Endothelial cell of umbilical vein (primary cell): ENCODE measurements at regions not wholly inside any gene's neighbourhood (a gene's known extent, or its start where the extent isn't known, plus 50 kb on each side); places are given as distances from the start of the nearest gene placed in this dataset.

ENCODE experiments used
- BruUV-seq: library from RNA; stranded (reverse); fragments of 400-500 nt; replicated peaks from 2 replicates; lab custom pipeline; 2021; lab: Mats Ljungman, UMichigan
- CTCF ChIA-PET: fragments of 300-600, 350-600 bp; sonication (Branson Sonifier 250); formaldehyde crosslinking; loops from one replicate; lab custom pipeline; 2021; ENCODE audit warnings: antibody characterized with exemption, inconsistent platforms; lab: Charles Lee
- POLR2A ChIA-PET: fragments of 300-600, 350-600 bp; sonication (Branson Sonifier 250); formaldehyde crosslinking; loops from one replicate; lab custom pipeline; 2021; ENCODE audit warnings: antibody characterized with exemption, inconsistent platforms; lab: Charles Lee
- DNase-seq: peaks from one replicate; pipeline ENCODE4 v3.0.0-alpha.2; 2011; ENCODE audit warnings: low read depth, low spot score
- FAIRE-seq: peaks from 2 replicates; lab custom pipeline; 2011; peaks lifted over from hg19 to GRCh38; lab: Jason Lieb, UNC
- H2AFZ ChIP-seq: 2 replicates; pipeline ENCODE4 v1.6.0; 2012; ENCODE audit warnings: low read depth, low read length, control low read depth, inconsistent platforms
- H3K27ac ChIP-seq: 2 replicates; pipeline ENCODE4 v1.5.1; 2011; ENCODE audit warnings: low read depth, mild to moderate bottlenecking, control low read depth, low read length, moderate library complexity; ENCODE audit not compliant: insufficient read depth
- H3K27me3 ChIP-seq, 2 experiments: 2 replicates each; pipeline versions ENCODE4 v1.6.0 to v1.6.1; 2011; ENCODE audit warnings: low read length in 2 of 2, mixed read lengths in 1 of 2; ENCODE audit not compliant: control insufficient read depth in 2 of 2, insufficient read depth in 2 of 2
- H3K36me3 ChIP-seq, 2 experiments: 2 replicates in 1 of 2; 3 replicates in 1 of 2; pipeline ENCODE4 v1.5.1; 2011; ENCODE audit warnings: low read length in 2 of 2, mild to moderate bottlenecking in 1 of 2, moderate library complexity in 1 of 2; ENCODE audit not compliant: control insufficient read depth in 2 of 2, insufficient read depth in 2 of 2; ENCODE audit errors: extremely low read depth in 1 of 2
- H3K4me1 ChIP-seq: 3 replicates; pipeline ENCODE4 v1.5.1; 2011; ENCODE audit warnings: mild to moderate bottlenecking, low read length; ENCODE audit not compliant: control insufficient read depth, insufficient read depth; ENCODE audit errors: extremely low read depth
- H3K4me2 ChIP-seq: 2 replicates; pipeline ENCODE4 v1.6.1; 2011; ENCODE audit warnings: low read length, control low read depth, mixed read lengths; ENCODE audit not compliant: insufficient read depth
- H3K4me3 ChIP-seq, 3 experiments: fragments of 200-600 bp in 1 of 3; sonication (generic), shearing (Covaris generic) in 1 of 3; replicated peaks in 1 of 3; 2 replicates each; pipeline ENCODE4 v1.5.1; 2011 to 2016; ENCODE audit warnings: control low read depth in 3 of 3, low read length in 3 of 3, mild to moderate bottlenecking in 2 of 3, inconsistent platforms in 1 of 3, low read depth in 1 of 3, moderate library complexity in 1 of 3; ENCODE audit not compliant: insufficient read depth in 1 of 3
- H3K79me2 ChIP-seq: 2 replicates; pipeline ENCODE4 v1.6.0; 2012; ENCODE audit warnings: low read length, inconsistent platforms; ENCODE audit not compliant: control insufficient read depth, insufficient read depth
- H3K9ac ChIP-seq: replicated peaks from 2 replicates; pipeline ENCODE3; 2011; ENCODE audit warnings: low read length, control low read depth; ENCODE audit not compliant: insufficient read depth; ENCODE audit errors: extremely low read depth
- H3K9me1 ChIP-seq: replicated peaks from 3 replicates; pipeline ENCODE4 v1.6.0; 2011; ENCODE audit warnings: mild to moderate bottlenecking, low read length; ENCODE audit not compliant: control insufficient read depth, insufficient read depth; ENCODE audit errors: extremely low read depth
- H3K9me3 ChIP-seq: replicated peaks from 2 replicates; pipeline ENCODE4 v1.5.1; 2012; ENCODE audit warnings: low read length, inconsistent platforms; ENCODE audit not compliant: control insufficient read depth, insufficient read depth
- H4K20me1 ChIP-seq: replicated peaks from 2 replicates; pipeline ENCODE3; 2011; ENCODE audit warnings: mild to moderate bottlenecking, low read length; ENCODE audit not compliant: control insufficient read depth, insufficient read depth; ENCODE audit errors: extremely low read depth
- EZH2 ChIP-seq: IDR thresholded peaks from 2 replicates; pipeline ENCODE4 v1.6.1; 2012; ENCODE audit warnings: borderline replicate concordance, low read depth, mild to moderate bottlenecking, moderate library complexity, low read length, inconsistent platforms; ENCODE audit not compliant: severe bottlenecking
- FOS ChIP-seq: IDR thresholded peaks from 2 replicates; pipeline ENCODE4 v1.6.1; 2011; ENCODE audit warnings: mild to moderate bottlenecking, low read length, moderate library complexity, borderline replicate concordance; ENCODE audit not compliant: insufficient read depth
- GATA2 ChIP-seq: IDR thresholded peaks from 2 replicates; pipeline ENCODE4 v1.7.0; 2011; ENCODE audit warnings: low read depth, mild to moderate bottlenecking, moderate library complexity, mixed read lengths, low read length; ENCODE audit not compliant: insufficient read length, insufficient read depth
- JUN ChIP-seq: IDR thresholded peaks from 2 replicates; pipeline ENCODE4 v1.6.1; 2011; ENCODE audit warnings: borderline replicate concordance, low read depth; ENCODE audit not compliant: insufficient read length, insufficient read depth
- MYC ChIP-seq: IDR thresholded peaks from one replicate; pipeline ENCODE4 v1.6.1; 2011; ENCODE audit warnings: mild to moderate bottlenecking, low read depth, low read length
- POLR2A ChIP-seq: IDR thresholded peaks from 2 replicates; pipeline ENCODE4 v1.6.1; 2012; ENCODE audit warnings: low read depth, mild to moderate bottlenecking, control low read depth, low read length
- POLR2AphosphoS5 ChIP-seq: IDR thresholded peaks from 2 replicates; pipeline ENCODE4 v1.6.1; 2012; ENCODE audit warnings: low read depth, mild to moderate bottlenecking, control low read depth, low read length, moderate library complexity; ENCODE audit not compliant: insufficient read depth
- dilution Hi-C: fragments of 300-500 bp; cut with MboI; formaldehyde crosslinking; loops from one replicate; pipeline ENCODE4 v1.15.0; 2019; ENCODE audit warnings: low sequenced_read_pairs; ENCODE audit not compliant: extremely low pct_ligation_motif_present
- intact Hi-C: fragments of 100-400 bp; cut with micrococcal nuclease; formaldehyde crosslinking; loops from one replicate; pipeline ENCODE4 v1.10.0; 2022
- TF ChIP-seq, protein P1 (sequence below), 2 donors: IDR thresholded peaks; 1 replicate in 1 of 2; 2 replicates in 1 of 2; pipeline ENCODE4 v1.5.1; 2011; ENCODE audit warnings: low read length in 2 of 2, mild to moderate bottlenecking in 2 of 2, moderate library complexity in 2 of 2, control low read depth in 1 of 2, inconsistent platforms in 1 of 2, low read depth in 1 of 2; ENCODE audit not compliant: insufficient read depth in 1 of 2; ENCODE audit errors: extremely low read depth in 1 of 2
- TF ChIP-seq, protein P2 (sequence below): IDR thresholded peaks from 2 replicates; pipeline ENCODE4 v1.6.1; 2011; ENCODE audit not compliant: insufficient read depth, insufficient read length

DNA sequence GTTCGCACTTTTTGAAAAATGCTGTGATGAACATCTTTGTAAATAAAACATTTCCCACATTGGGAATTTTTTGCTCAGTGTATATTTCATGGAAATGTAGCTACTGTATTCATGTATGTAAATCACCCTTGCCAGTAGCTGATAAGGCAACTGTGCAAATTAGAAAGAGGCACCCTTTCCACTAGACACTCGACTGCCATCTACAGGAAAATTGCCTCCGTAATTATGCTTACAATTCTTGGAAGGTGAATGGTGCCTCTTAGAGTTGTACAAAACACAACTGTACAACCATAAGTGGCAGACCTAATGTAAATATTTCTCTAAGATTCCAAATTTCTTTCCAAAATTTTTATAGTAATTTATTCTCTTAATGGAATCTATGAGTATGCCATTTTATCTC, 491.7 kb downstream of the CCSER2 start:
- no TSS peak for BruUV-seq
- ChIA-PET POLR2A (no interaction called here), CTCF (no interaction called here)
- no peaks in the 10 kb centered on the region for H3K9me1 ChIP-seq
- H3K9me3 ChIP-seq = no peaks in the 10 kb centered on the region
- H2AFZ ChIP-seq = no peak overlapping the region
- intact Hi-C loops = no loop called here
- TF ChIP-seq POLR2AphosphoS5 (no peak), MYC (no peak), FOS (no peak), GATA2 (no peak), JUN (no peak), POLR2A (no peak), EZH2 (no peak)
- TF ChIP-seq, protein P1, sequence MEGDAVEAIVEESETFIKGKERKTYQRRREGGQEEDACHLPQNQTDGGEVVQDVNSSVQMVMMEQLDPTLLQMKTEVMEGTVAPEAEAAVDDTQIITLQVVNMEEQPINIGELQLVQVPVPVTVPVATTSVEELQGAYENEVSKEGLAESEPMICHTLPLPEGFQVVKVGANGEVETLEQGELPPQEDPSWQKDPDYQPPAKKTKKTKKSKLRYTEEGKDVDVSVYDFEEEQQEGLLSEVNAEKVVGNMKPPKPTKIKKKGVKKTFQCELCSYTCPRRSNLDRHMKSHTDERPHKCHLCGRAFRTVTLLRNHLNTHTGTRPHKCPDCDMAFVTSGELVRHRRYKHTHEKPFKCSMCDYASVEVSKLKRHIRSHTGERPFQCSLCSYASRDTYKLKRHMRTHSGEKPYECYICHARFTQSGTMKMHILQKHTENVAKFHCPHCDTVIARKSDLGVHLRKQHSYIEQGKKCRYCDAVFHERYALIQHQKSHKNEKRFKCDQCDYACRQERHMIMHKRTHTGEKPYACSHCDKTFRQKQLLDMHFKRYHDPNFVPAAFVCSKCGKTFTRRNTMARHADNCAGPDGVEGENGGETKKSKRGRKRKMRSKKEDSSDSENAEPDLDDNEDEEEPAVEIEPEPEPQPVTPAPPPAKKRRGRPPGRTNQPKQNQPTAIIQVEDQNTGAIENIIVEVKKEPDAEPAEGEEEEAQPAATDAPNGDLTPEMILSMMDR (IDR thresholded peaks at IDR 0.05; ENCODE audit: extremely low read depth in 1 of 2, insufficient read depth in 1 of 2, low read depth in 1 of 2, low read length in 2 of 2) = no peak
- TF ChIP-seq, protein P2, sequence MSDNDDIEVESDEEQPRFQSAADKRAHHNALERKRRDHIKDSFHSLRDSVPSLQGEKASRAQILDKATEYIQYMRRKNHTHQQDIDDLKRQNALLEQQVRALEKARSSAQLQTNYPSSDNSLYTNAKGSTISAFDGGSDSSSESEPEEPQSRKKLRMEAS = no peak
- no peaks in the 10 kb centered on the region for H4K20me1 ChIP-seq
- H3K9ac ChIP-seq = no peak overlapping the region
- FAIRE-seq = no peak
- H3K4me3 ChIP-seq = no peak overlapping the region
- no peak for DNase-seq
- dilution Hi-C loops = no loop called here
- H3K79me2 ChIP-seq = no peaks in the 10 kb centered on the region
- no peak overlapping the region for H3K27ac ChIP-seq
- no peaks in the 10 kb centered on the region for H3K4me1 ChIP-seq
- H3K4me2 ChIP-seq = no peak overlapping the region
- no peaks in the 10 kb centered on the region for H3K36me3 ChIP-seq
- no peaks in the 10 kb centered on the region for H3K27me3 ChIP-seq
